ENCODE measurements at regions not wholly inside any gene's neighbourhood (a gene's known extent, or its start where the extent isn't known, plus 50 kb on each side); places are given as distances from the start of the nearest gene placed in this dataset.

DNA sequence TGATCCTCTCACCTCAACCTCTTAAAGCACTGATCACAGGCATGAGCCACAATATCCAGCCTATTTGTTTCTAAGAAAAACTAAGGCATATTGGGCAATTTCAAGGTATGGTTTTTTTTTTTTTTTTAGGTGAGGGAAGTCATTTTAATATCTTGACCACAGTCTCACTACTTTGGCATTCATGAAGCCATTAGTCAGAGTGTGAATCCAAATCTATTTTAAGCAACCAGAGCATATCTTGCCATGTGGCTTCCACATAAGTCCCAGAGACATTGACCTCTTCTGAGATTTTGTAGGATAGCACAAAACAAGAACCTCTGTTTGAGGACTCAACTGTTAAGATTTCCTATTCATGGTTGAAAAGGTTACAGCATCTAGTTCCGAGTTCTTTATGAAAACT, 130.3 kb upstream of the RBM19 start:
- Histone ChIP-seq H3K4me3 (ENCODE audit: low read depth, low read length) (no peak overlapping the region), H3K9me3 (ENCODE audit: severe bottlenecking) (no peaks in the 10 kb centered on the region), H3K36me3 (no peaks in the 10 kb centered on the region), H3K27me3 (ENCODE audit: insufficient read depth, low read depth, severe bottlenecking) (peaks cover 65% of the 10 kb centered on the region), H3K27ac (no peak overlapping the region)
- TF ChIP-seq, protein P1, sequence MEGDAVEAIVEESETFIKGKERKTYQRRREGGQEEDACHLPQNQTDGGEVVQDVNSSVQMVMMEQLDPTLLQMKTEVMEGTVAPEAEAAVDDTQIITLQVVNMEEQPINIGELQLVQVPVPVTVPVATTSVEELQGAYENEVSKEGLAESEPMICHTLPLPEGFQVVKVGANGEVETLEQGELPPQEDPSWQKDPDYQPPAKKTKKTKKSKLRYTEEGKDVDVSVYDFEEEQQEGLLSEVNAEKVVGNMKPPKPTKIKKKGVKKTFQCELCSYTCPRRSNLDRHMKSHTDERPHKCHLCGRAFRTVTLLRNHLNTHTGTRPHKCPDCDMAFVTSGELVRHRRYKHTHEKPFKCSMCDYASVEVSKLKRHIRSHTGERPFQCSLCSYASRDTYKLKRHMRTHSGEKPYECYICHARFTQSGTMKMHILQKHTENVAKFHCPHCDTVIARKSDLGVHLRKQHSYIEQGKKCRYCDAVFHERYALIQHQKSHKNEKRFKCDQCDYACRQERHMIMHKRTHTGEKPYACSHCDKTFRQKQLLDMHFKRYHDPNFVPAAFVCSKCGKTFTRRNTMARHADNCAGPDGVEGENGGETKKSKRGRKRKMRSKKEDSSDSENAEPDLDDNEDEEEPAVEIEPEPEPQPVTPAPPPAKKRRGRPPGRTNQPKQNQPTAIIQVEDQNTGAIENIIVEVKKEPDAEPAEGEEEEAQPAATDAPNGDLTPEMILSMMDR (IDR thresholded peaks at IDR 0.05; ENCODE audit: low read depth, low read length), result no peak
- no peak for DNase-seq

DNA sequence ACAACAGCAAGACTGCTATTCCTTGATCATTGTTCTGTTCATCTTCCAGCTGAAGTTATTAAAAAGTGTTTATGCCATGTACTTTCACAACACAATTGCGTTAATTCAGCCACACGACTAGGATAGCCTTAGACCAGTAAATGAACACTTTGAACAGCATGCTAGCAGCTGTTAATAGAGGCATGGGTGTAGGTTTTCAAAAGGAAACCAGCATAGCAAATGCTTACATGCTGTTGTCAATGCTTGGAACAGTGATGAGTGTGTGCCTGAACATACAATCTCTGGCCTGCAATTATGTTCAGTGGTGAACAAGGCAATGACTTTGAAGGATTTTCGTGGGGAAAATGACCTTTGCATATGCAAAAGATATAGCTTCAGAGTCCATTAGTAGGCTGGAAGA, 127.4 kb upstream of the RBM19 start:
- TF ChIP-seq, protein P1 (IDR thresholded peaks at IDR 0.05; ENCODE audit: low read depth, low read length), result no peak
- no peak for DNase-seq
- peaks cover 65% of the 10 kb centered on the region for H3K27me3 ChIP-seq (ENCODE audit: insufficient read depth, low read depth, severe bottlenecking)
- no peak overlapping the region for H3K27ac ChIP-seq
- no peaks in the 10 kb centered on the region for H3K36me3 ChIP-seq
- no peaks in the 10 kb centered on the region for H3K9me3 ChIP-seq (ENCODE audit: severe bottlenecking)
- no peak overlapping the region for H3K4me3 ChIP-seq (ENCODE audit: low read depth, low read length)

DNA sequence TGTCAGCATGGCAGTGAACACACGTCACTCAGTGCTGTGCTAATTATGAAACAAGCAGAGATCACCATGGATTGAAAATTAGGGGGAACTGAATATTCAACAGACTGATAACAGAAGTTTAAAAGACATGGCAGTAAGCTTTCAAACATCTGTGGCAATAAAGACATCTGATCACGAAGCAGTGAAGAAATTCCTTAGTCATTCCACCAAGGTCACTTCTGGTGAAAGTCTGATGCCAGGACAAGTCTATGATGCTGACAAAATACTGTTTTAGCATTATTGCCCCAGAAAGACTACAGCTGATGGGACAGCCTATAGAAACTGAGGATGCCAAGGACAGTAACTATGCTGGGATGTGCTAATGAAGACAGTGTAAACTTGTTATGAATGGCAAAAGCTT, 126.9 kb upstream of the RBM19 start:
- no peaks in the 10 kb centered on the region for H3K36me3 ChIP-seq
- no peaks in the 10 kb centered on the region for H3K9me3 ChIP-seq (ENCODE audit: severe bottlenecking)
- DNase-seq, result no peak
- H3K27ac ChIP-seq, result no peak overlapping the region
- H3K27me3 ChIP-seq (ENCODE audit: insufficient read depth, low read depth, severe bottlenecking), result peaks cover 63% of the 10 kb centered on the region
- H3K4me3 ChIP-seq (ENCODE audit: low read depth, low read length), result no peak overlapping the region
- TF ChIP-seq, protein P1 (IDR thresholded peaks at IDR 0.05; ENCODE audit: low read depth, low read length), result no peak

DNA sequence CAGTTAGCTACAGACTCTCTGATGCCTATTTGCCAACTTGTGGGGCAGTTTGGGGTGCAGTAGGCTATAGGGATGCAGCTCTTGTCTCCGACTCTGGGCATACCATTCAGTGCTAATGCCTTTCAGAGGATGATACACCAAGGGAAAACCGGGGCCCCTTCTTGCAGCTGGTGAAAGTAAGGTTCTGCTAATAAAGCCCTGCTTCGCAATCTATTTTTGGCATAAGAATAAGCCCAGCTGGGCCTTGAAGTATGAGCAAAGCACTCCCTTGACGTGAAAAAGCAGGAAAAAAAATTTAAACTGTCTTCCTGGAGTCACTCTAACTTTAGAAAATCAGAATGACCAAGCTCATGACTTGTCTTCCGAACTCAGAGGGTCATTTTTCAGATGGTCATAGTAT, 124.1 kb upstream of the RBM19 start:
- Histone ChIP-seq H3K27ac (no peak overlapping the region), H3K9me3 (ENCODE audit: severe bottlenecking) (no peaks in the 10 kb centered on the region), H3K27me3 (ENCODE audit: insufficient read depth, low read depth, severe bottlenecking) (peaks cover 62% of the 10 kb centered on the region), H3K4me3 (ENCODE audit: low read depth, low read length) (no peak overlapping the region), H3K36me3 (no peaks in the 10 kb centered on the region)
- no peak for DNase-seq
- TF ChIP-seq, protein P1 (IDR thresholded peaks at IDR 0.05; ENCODE audit: low read depth, low read length), result no peak

DNA sequence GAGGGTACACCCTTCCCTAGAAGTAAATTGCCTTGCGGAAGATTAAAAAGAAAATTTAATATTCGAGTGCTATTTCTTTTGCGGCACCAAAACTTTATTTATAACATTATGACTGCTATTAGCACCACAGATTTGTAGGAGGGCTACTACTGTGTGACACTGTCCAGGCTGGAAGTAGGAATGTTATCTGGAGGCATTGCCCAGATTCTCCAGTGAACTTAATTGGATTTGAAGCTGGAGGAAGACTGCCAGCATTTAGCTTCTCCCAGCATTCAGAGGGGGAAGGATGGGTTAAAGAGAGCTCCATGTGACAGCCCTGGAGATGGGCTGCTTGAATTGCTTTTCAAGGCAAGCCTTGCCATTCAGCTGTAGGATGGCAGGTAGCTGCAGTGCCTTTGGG, 107.0 kb upstream of the RBM19 start:
- no peaks in the 10 kb centered on the region for H3K36me3 ChIP-seq
- TF ChIP-seq, protein P1 (IDR thresholded peaks at IDR 0.05; ENCODE audit: low read depth, low read length), result no peak
- no peaks in the 10 kb centered on the region for H3K9me3 ChIP-seq (ENCODE audit: severe bottlenecking)
- DNase-seq, result no peak
- H3K27me3 ChIP-seq (ENCODE audit: insufficient read depth, low read depth, severe bottlenecking), result peaks cover 71% of the 10 kb centered on the region
- no peak overlapping the region for H3K4me3 ChIP-seq (ENCODE audit: low read depth, low read length)
- H3K27ac ChIP-seq, result no peak overlapping the region

DNA sequence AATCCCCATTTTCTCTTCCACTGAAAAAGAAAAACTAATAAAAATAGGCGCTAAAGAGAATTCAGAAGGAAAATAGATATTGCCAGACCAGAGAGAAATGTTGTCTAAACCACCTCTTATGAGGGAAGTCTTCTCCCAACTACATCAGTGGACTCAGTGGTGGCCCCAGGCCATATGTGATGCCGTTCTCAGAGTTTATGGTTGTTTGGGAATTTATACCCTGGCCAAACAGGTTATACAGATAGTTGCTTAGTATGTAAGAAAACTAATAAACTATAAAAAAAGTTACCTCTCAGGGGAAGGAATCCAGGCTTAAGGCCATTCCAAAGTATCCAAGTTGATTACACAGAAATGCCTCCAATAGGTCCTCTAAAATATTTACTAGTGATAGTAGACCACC, 103.4 kb upstream of the RBM19 start:
- Histone ChIP-seq H3K27me3 (ENCODE audit: insufficient read depth, low read depth, severe bottlenecking) (peaks cover 57% of the 10 kb centered on the region), H3K4me3 (ENCODE audit: low read depth, low read length) (no peak overlapping the region), H3K27ac (no peak overlapping the region), H3K36me3 (no peaks in the 10 kb centered on the region), H3K9me3 (ENCODE audit: severe bottlenecking) (no peaks in the 10 kb centered on the region)
- TF ChIP-seq, protein P1 (IDR thresholded peaks at IDR 0.05; ENCODE audit: low read depth, low read length), result no peak
- DNase-seq, result no peak

All from WERI-Rb-1 (cell line).